Endothelial cell of umbilical vein (primary cell): ENCODE measurements at regions not wholly inside any gene's neighbourhood (a gene's known extent, or its start where the extent isn't known, plus 50 kb on each side); places are given as distances from the start of the nearest gene placed in this dataset.

ENCODE experiments used
- BruUV-seq: library from RNA; stranded (reverse); fragments of 400-500 nt; replicated peaks from 2 replicates; lab custom pipeline; 2021; lab: Mats Ljungman, UMichigan
- CTCF ChIA-PET: fragments of 300-600, 350-600 bp; sonication (Branson Sonifier 250); formaldehyde crosslinking; loops from one replicate; lab custom pipeline; 2021; ENCODE audit warnings: antibody characterized with exemption, inconsistent platforms; lab: Charles Lee
- POLR2A ChIA-PET: fragments of 300-600, 350-600 bp; sonication (Branson Sonifier 250); formaldehyde crosslinking; loops from one replicate; lab custom pipeline; 2021; ENCODE audit warnings: antibody characterized with exemption, inconsistent platforms; lab: Charles Lee
- DNase-seq: peaks from one replicate; pipeline ENCODE4 v3.0.0-alpha.2; 2011; ENCODE audit warnings: low read depth, low spot score
- FAIRE-seq: peaks from 2 replicates; lab custom pipeline; 2011; peaks lifted over from hg19 to GRCh38; lab: Jason Lieb, UNC
- H2AFZ ChIP-seq: 2 replicates; pipeline ENCODE4 v1.6.0; 2012; ENCODE audit warnings: low read depth, low read length, control low read depth, inconsistent platforms
- H3K27ac ChIP-seq: 2 replicates; pipeline ENCODE4 v1.5.1; 2011; ENCODE audit warnings: low read depth, mild to moderate bottlenecking, control low read depth, low read length, moderate library complexity; ENCODE audit not compliant: insufficient read depth
- H3K27me3 ChIP-seq, 2 experiments: 2 replicates each; pipeline versions ENCODE4 v1.6.0 to v1.6.1; 2011; ENCODE audit warnings: low read length in 2 of 2, mixed read lengths in 1 of 2; ENCODE audit not compliant: control insufficient read depth in 2 of 2, insufficient read depth in 2 of 2
- H3K36me3 ChIP-seq, 2 experiments: 2 replicates in 1 of 2; 3 replicates in 1 of 2; pipeline ENCODE4 v1.5.1; 2011; ENCODE audit warnings: low read length in 2 of 2, mild to moderate bottlenecking in 1 of 2, moderate library complexity in 1 of 2; ENCODE audit not compliant: control insufficient read depth in 2 of 2, insufficient read depth in 2 of 2; ENCODE audit errors: extremely low read depth in 1 of 2
- H3K4me1 ChIP-seq: 3 replicates; pipeline ENCODE4 v1.5.1; 2011; ENCODE audit warnings: mild to moderate bottlenecking, low read length; ENCODE audit not compliant: control insufficient read depth, insufficient read depth; ENCODE audit errors: extremely low read depth
- H3K4me2 ChIP-seq: 2 replicates; pipeline ENCODE4 v1.6.1; 2011; ENCODE audit warnings: low read length, control low read depth, mixed read lengths; ENCODE audit not compliant: insufficient read depth
- H3K4me3 ChIP-seq, 3 experiments: fragments of 200-600 bp in 1 of 3; sonication (generic), shearing (Covaris generic) in 1 of 3; replicated peaks in 1 of 3; 2 replicates each; pipeline ENCODE4 v1.5.1; 2011 to 2016; ENCODE audit warnings: control low read depth in 3 of 3, low read length in 3 of 3, mild to moderate bottlenecking in 2 of 3, inconsistent platforms in 1 of 3, low read depth in 1 of 3, moderate library complexity in 1 of 3; ENCODE audit not compliant: insufficient read depth in 1 of 3
- H3K79me2 ChIP-seq: 2 replicates; pipeline ENCODE4 v1.6.0; 2012; ENCODE audit warnings: low read length, inconsistent platforms; ENCODE audit not compliant: control insufficient read depth, insufficient read depth
- H3K9ac ChIP-seq: replicated peaks from 2 replicates; pipeline ENCODE3; 2011; ENCODE audit warnings: low read length, control low read depth; ENCODE audit not compliant: insufficient read depth; ENCODE audit errors: extremely low read depth
- H3K9me1 ChIP-seq: replicated peaks from 3 replicates; pipeline ENCODE4 v1.6.0; 2011; ENCODE audit warnings: mild to moderate bottlenecking, low read length; ENCODE audit not compliant: control insufficient read depth, insufficient read depth; ENCODE audit errors: extremely low read depth
- H3K9me3 ChIP-seq: replicated peaks from 2 replicates; pipeline ENCODE4 v1.5.1; 2012; ENCODE audit warnings: low read length, inconsistent platforms; ENCODE audit not compliant: control insufficient read depth, insufficient read depth
- H4K20me1 ChIP-seq: replicated peaks from 2 replicates; pipeline ENCODE3; 2011; ENCODE audit warnings: mild to moderate bottlenecking, low read length; ENCODE audit not compliant: control insufficient read depth, insufficient read depth; ENCODE audit errors: extremely low read depth
- FOS ChIP-seq: IDR thresholded peaks from 2 replicates; pipeline ENCODE4 v1.6.1; 2011; ENCODE audit warnings: mild to moderate bottlenecking, low read length, moderate library complexity, borderline replicate concordance; ENCODE audit not compliant: insufficient read depth
- GATA2 ChIP-seq: IDR thresholded peaks from 2 replicates; pipeline ENCODE4 v1.7.0; 2011; ENCODE audit warnings: low read depth, mild to moderate bottlenecking, moderate library complexity, mixed read lengths, low read length; ENCODE audit not compliant: insufficient read length, insufficient read depth
- JUN ChIP-seq: IDR thresholded peaks from 2 replicates; pipeline ENCODE4 v1.6.1; 2011; ENCODE audit warnings: borderline replicate concordance, low read depth; ENCODE audit not compliant: insufficient read length, insufficient read depth
- POLR2A ChIP-seq: IDR thresholded peaks from 2 replicates; pipeline ENCODE4 v1.6.1; 2012; ENCODE audit warnings: low read depth, mild to moderate bottlenecking, control low read depth, low read length
- dilution Hi-C: fragments of 300-500 bp; cut with MboI; formaldehyde crosslinking; loops from one replicate; pipeline ENCODE4 v1.15.0; 2019; ENCODE audit warnings: low sequenced_read_pairs; ENCODE audit not compliant: extremely low pct_ligation_motif_present
- intact Hi-C: fragments of 100-400 bp; cut with micrococcal nuclease; formaldehyde crosslinking; loops from one replicate; pipeline ENCODE4 v1.10.0; 2022

- no peaks in the 10 kb centered on the region for H4K20me1 ChIP-seq
- BruUV-seq = no TSS peak
- H3K9ac ChIP-seq = no peak overlapping the region
- TF ChIP-seq POLR2A (no peak), GATA2 (no peak), FOS (no peak), JUN (no peak)
- H3K4me2 ChIP-seq = no peak overlapping the region
- H3K9me1 ChIP-seq = no peaks in the 10 kb centered on the region
- H3K79me2 ChIP-seq = no peaks in the 10 kb centered on the region
- CTCF ChIA-PET = no interaction called here
- H3K27me3 ChIP-seq = no peaks in the 10 kb centered on the region
- no peak overlapping the region for H3K27ac ChIP-seq
- no peaks in the 10 kb centered on the region for H3K36me3 ChIP-seq
- H2AFZ ChIP-seq = no peak overlapping the region
- DNase-seq (no peak), FAIRE-seq (no peak)
- POLR2A ChIA-PET = no interaction called here
- no peak overlapping the region for H3K4me3 ChIP-seq
- H3K4me1 ChIP-seq = no peaks in the 10 kb centered on the region
- dilution Hi-C loops = no loop called here
- H3K9me3 ChIP-seq = no peaks in the 10 kb centered on the region
- intact Hi-C loops = no loop called here
These were observed 1125.3 kb downstream of the TBL1XR1 start for GRCh38 chr3:176071943-176072342.

- intact Hi-C loops = loop anchor here (10.0 kb wide), 1 partner anchor 1674 kb away; no protein-coding TSS in a partner anchor
- Histone ChIP-seq H3K9ac (no peak overlapping the region), H3K4me2 (no peak overlapping the region), H2AFZ (no peak overlapping the region), H3K79me2 (no peaks in the 10 kb centered on the region), H3K4me1 (no peaks in the 10 kb centered on the region), H3K9me3 (no peaks in the 10 kb centered on the region), H4K20me1 (no peaks in the 10 kb centered on the region), H3K4me3 (no peak overlapping the region), H3K9me1 (no peaks in the 10 kb centered on the region), H3K27ac (no peak overlapping the region), H3K27me3 (no peaks in the 10 kb centered on the region), H3K36me3 (no peaks in the 10 kb centered on the region)
- FAIRE-seq (no peak), DNase-seq (no peak)
- ChIA-PET POLR2A (no interaction called here), CTCF (no interaction called here)
- TF ChIP-seq FOS = no peak
- dilution Hi-C loops = no loop called here
- no TSS peak for BruUV-seq
These were observed 1128.5 kb downstream of the TBL1XR1 start for GRCh38 chr3:176068750-176069149.
